Glomerular visceral epithelial cell (primary cell): ENCODE measurements at regions not wholly inside any gene's neighbourhood (a gene's known extent, or its start where the extent isn't known, plus 50 kb on each side); places are given as distances from the start of the nearest gene placed in this dataset.
"Not testable (repeated sequence)": the region's sequence is repeated elsewhere in the genome, so short reads cannot be mapped to it uniquely, and the experiment has no call there.

Experiments used
- DNase-seq: peaks from one replicate; pipeline ENCODE4 v3.0.0-alpha.2; 2016; ENCODE audit errors: extremely low spot score

GRCh38 chr6:43935921-43936439, 166.0 kb downstream of the VEGFA start:
- no peak for DNase-seq

- no peak for DNase-seq
Observed at GRCh38 chr6:43934803-43935602, 165.0 kb downstream of the VEGFA start.

- no peak for DNase-seq
Observed at GRCh38 chr6:43934183-43934802, 164.3 kb downstream of the VEGFA start.

GRCh38 chr6:43933148-43933885, 163.3 kb downstream of the VEGFA start:
- no peak for DNase-seq

GRCh38 chr6:43932259-43933147, 162.5 kb downstream of the VEGFA start:
- DNase-seq = no peak

GRCh38 chr6:43931201-43931600, 161.2 kb downstream of the VEGFA start:
- no peak for DNase-seq

- DNase-seq = no peak
Observed at GRCh38 chr6:43930440-43931154, 160.6 kb downstream of the VEGFA start.

- DNase-seq = no peak
Observed at GRCh38 chr6:43929511-43929910, 159.5 kb downstream of the VEGFA start.

GRCh38 chr6:43927532-43928210, 157.7 kb downstream of the VEGFA start:
- no peak for DNase-seq

GRCh38 chr6:43926634-43927531, 156.9 kb downstream of the VEGFA start:
- DNase-seq = peak; percentile 90

GRCh38 chr6:43925636-43926139, 155.7 kb downstream of the VEGFA start:
- not testable (repeated sequence) for DNase-seq

- DNase-seq = peak; percentile 84
Observed at GRCh38 chr6:43924222-43924702, 154.3 kb downstream of the VEGFA start.

- peak; percentile 51 for DNase-seq
Observed at GRCh38 chr6:43923376-43924221, 153.6 kb downstream of the VEGFA start.

- no peak for DNase-seq
Observed at GRCh38 chr6:43922426-43923375, 152.7 kb downstream of the VEGFA start.

- DNase-seq = no peak
Observed at GRCh38 chr6:43921548-43922425, 151.8 kb downstream of the VEGFA start.

GRCh38 chr6:43921039-43921438, 151.0 kb downstream of the VEGFA start:
- no peak for DNase-seq
